ENCODE measurements at regions not wholly inside any gene's neighbourhood (a gene's known extent, or its start where the extent isn't known, plus 50 kb on each side); places are given as distances from the start of the nearest gene placed in this dataset.

GRCh38 chr13:85597790-85598500, 201.3 kb downstream of the SLITRK6 start:
- TF ChIP-seq CTCF (IDR thresholded peaks at IDR 0.05) (no peak), POLR2A (IDR thresholded peaks at IDR 0.05) (no peak)

Data from breast epithelium (tissue), 3 donors.